Ishikawa (cell line): ENCODE measurements at regions not wholly inside any gene's neighbourhood (a gene's known extent, or its start where the extent isn't known, plus 50 kb on each side); places are given as distances from the start of the nearest gene placed in this dataset.

Experiments
- CEBPB ChIP-seq: IDR thresholded peaks from 2 replicates; pipeline ENCODE4 v1.6.1; 2012
- EGR1 ChIP-seq: IDR thresholded peaks from 2 replicates; pipeline ENCODE4 v1.6.1; 2012
- EP300 ChIP-seq: IDR thresholded peaks from 2 replicates; pipeline ENCODE4 v1.6.1; 2012; ENCODE audit warnings: borderline replicate concordance
- FOXM1 ChIP-seq: IDR thresholded peaks from 2 replicates; pipeline ENCODE4 v1.6.1; 2012; ENCODE audit warnings: low read depth, borderline replicate concordance
- NFIC ChIP-seq: IDR thresholded peaks from 2 replicates; pipeline ENCODE4 v1.6.1; 2012
- RAD21 ChIP-seq: IDR thresholded peaks from 2 replicates; pipeline ENCODE4 v1.6.1; 2012; ENCODE audit warnings: low read depth
- TAF1 ChIP-seq: IDR thresholded peaks from 2 replicates; pipeline ENCODE4 v1.6.1; 2012; ENCODE audit warnings: low read depth, mild to moderate bottlenecking
- TCF12 ChIP-seq: IDR thresholded peaks from 2 replicates; pipeline ENCODE4 v1.6.1; 2012; ENCODE audit warnings: low read depth
- TEAD4 ChIP-seq: IDR thresholded peaks from 2 replicates; pipeline ENCODE4 v1.6.1; 2012
- YY1 ChIP-seq: IDR thresholded peaks from 2 replicates; pipeline ENCODE4 v1.6.1; 2012; ENCODE audit warnings: low read depth
- ZBTB7A ChIP-seq: IDR thresholded peaks from 2 replicates; pipeline ENCODE4 v1.6.1; 2012; ENCODE audit warnings: low read depth
- TF ChIP-seq, protein P1 (sequence below): IDR thresholded peaks from 2 replicates; pipeline ENCODE4 v1.6.1; 2012; ENCODE audit warnings: low read depth, mild to moderate bottlenecking
- TF ChIP-seq, protein P2 (sequence below): IDR thresholded peaks from 2 replicates; pipeline ENCODE4 v1.6.1; 2012

- TF ChIP-seq RAD21, result no peak
- TF ChIP-seq EP300, result no peak
- TF ChIP-seq, protein P1, sequence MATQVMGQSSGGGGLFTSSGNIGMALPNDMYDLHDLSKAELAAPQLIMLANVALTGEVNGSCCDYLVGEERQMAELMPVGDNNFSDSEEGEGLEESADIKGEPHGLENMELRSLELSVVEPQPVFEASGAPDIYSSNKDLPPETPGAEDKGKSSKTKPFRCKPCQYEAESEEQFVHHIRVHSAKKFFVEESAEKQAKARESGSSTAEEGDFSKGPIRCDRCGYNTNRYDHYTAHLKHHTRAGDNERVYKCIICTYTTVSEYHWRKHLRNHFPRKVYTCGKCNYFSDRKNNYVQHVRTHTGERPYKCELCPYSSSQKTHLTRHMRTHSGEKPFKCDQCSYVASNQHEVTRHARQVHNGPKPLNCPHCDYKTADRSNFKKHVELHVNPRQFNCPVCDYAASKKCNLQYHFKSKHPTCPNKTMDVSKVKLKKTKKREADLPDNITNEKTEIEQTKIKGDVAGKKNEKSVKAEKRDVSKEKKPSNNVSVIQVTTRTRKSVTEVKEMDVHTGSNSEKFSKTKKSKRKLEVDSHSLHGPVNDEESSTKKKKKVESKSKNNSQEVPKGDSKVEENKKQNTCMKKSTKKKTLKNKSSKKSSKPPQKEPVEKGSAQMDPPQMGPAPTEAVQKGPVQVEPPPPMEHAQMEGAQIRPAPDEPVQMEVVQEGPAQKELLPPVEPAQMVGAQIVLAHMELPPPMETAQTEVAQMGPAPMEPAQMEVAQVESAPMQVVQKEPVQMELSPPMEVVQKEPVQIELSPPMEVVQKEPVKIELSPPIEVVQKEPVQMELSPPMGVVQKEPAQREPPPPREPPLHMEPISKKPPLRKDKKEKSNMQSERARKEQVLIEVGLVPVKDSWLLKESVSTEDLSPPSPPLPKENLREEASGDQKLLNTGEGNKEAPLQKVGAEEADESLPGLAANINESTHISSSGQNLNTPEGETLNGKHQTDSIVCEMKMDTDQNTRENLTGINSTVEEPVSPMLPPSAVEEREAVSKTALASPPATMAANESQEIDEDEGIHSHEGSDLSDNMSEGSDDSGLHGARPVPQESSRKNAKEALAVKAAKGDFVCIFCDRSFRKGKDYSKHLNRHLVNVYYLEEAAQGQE, result no peak
- TF ChIP-seq TAF1, result no peak
- TF ChIP-seq EGR1, result no peak
- TF ChIP-seq, protein P2, sequence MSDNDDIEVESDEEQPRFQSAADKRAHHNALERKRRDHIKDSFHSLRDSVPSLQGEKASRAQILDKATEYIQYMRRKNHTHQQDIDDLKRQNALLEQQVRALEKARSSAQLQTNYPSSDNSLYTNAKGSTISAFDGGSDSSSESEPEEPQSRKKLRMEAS, result no peak
- TF ChIP-seq CEBPB, result no peak
- TF ChIP-seq TEAD4, result no peak
- no peak for TF ChIP-seq NFIC
- no peak for TF ChIP-seq FOXM1
- no peak for TF ChIP-seq ZBTB7A
- no peak for TF ChIP-seq TCF12
- TF ChIP-seq YY1, result no peak
These were observed 177.6 kb upstream of the GLRA2 start for GRCh38 chrX:14351611-14352303.
